Neural progenitor cell (in vitro differentiated cells): ENCODE measurements at regions not wholly inside any gene's neighbourhood (a gene's known extent, or its start where the extent isn't known, plus 50 kb on each side); places are given as distances from the start of the nearest gene placed in this dataset.

Experiments used
- DNase-seq: peaks from one replicate; pipeline ENCODE4 v3.0.0-alpha.2; 2016; ENCODE audit warnings: low spot score
- H2AFZ ChIP-seq: fragments of 200-600 bp; sonication (generic); replicated peaks from 2 replicates; pipeline ENCODE4 v1.6.1; 2016; ENCODE audit warnings: antibody characterized with exemption
- H3F3A ChIP-seq: fragments of 200-600 bp; sonication (generic); 2 replicates; pipeline ENCODE4 v1.6.1; 2016; ENCODE audit warnings: antibody characterized with exemption, low read depth
- H3K27ac ChIP-seq: fragments of 200-600 bp; sonication (generic); 2 replicates; pipeline ENCODE4 v1.5.1; 2016; ENCODE audit warnings: mild to moderate bottlenecking
- H3K27me3 ChIP-seq: fragments of 200-600 bp; sonication (generic); 2 replicates; pipeline ENCODE4 v1.6.1; 2016; ENCODE audit warnings: mild to moderate bottlenecking, moderate library complexity
- H3K36me3 ChIP-seq: fragments of 200-600 bp; sonication (generic); 2 replicates; pipeline ENCODE4 v1.5.1; 2016
- H3K4me1 ChIP-seq: fragments of 200-600 bp; sonication (generic); 2 replicates; pipeline ENCODE4 v1.6.1; 2016; ENCODE audit warnings: mixed run types
- H3K4me2 ChIP-seq: fragments of 200-600 bp; sonication (generic); 2 replicates; pipeline ENCODE4 v1.6.1; 2016
- H3K4me3 ChIP-seq: fragments of 200-600 bp; sonication (generic); 2 replicates; pipeline ENCODE4 v1.5.1; 2016
- H3K79me2 ChIP-seq: fragments of 200-600 bp; sonication (generic); 2 replicates; pipeline ENCODE4 v1.6.1; 2016; ENCODE audit warnings: low read depth
- H3K9ac ChIP-seq: fragments of 200-600 bp; sonication (generic); 2 replicates; pipeline ENCODE4 v1.6.1; 2016
- H3K9me3 ChIP-seq: fragments of 200-600 bp; sonication (generic); 2 replicates; pipeline ENCODE4 v1.5.1; 2016; ENCODE audit warnings: low read depth
- H4K20me1 ChIP-seq: fragments of 200-600 bp; sonication (generic); 2 replicates; pipeline ENCODE4 v1.6.1; 2016; ENCODE audit warnings: low read depth
- H3K27ac Mint-ChIP-seq: 3 replicates; pipeline ENCODE4 v1.8.0; 2021; ENCODE audit warnings: mixed read lengths
- H3K27me3 Mint-ChIP-seq: 2 replicates; pipeline ENCODE4 v1.8.0; 2022; ENCODE audit warnings: low read depth, mild to moderate bottlenecking, inconsistent platforms, moderate library complexity, mixed read lengths; ENCODE audit not compliant: insufficient read depth
- H3K36me3 Mint-ChIP-seq: 3 replicates; pipeline ENCODE4 v1.8.0; 2021; ENCODE audit warnings: mixed read lengths
- H3K4me1 Mint-ChIP-seq: 3 replicates; pipeline ENCODE4 v1.8.0; 2021; ENCODE audit warnings: mixed read lengths
- H3K4me3 Mint-ChIP-seq: 3 replicates; pipeline ENCODE4 v1.8.0; 2021; ENCODE audit warnings: mild to moderate bottlenecking, moderate library complexity, mixed read lengths
- H3K9me3 Mint-ChIP-seq: 3 replicates; pipeline ENCODE4 v1.8.0; 2020; ENCODE audit warnings: mixed read lengths
- EZH2 ChIP-seq: fragments of 200-600 bp; sonication (generic); IDR thresholded peaks from 2 replicates; pipeline ENCODE4 v1.6.1; 2017; ENCODE audit warnings: antibody characterized with exemption, mild to moderate bottlenecking, moderate library complexity
- EZH2phosphoT487 ChIP-seq: fragments of 200-600 bp; sonication (generic); IDR thresholded peaks from 2 replicates; pipeline ENCODE4 v1.6.1; 2017; ENCODE audit warnings: antibody characterized with exemption
- TF ChIP-seq, protein P1 (sequence below): fragments of 200-600 bp; sonication (generic); IDR thresholded peaks from 2 replicates; pipeline ENCODE4 v1.5.1; 2017; ENCODE audit warnings: antibody characterized with exemption, mild to moderate bottlenecking

DNA sequence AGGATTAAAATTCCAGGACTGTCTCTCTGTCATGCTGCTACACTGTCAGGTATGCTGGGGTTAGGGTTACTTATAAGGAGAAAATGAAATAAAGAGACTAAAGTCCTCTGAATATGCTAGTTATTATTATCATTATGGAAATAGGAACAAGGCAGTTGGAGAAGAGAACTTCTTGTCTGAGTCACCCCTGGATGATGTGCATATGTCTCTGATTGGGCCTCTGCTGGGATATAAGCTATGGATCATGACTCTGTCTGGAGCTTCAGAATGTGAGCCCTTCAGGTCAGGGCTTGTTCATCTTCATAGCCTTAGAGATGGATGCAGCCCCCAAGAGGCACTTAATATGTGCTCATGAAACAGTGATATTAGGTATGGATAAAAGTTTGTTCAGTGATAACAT, 569.6 kb downstream of the EPHB1 start:
- TF ChIP-seq EZH2 (no peak), EZH2phosphoT487 (no peak)
- TF ChIP-seq, protein P1, sequence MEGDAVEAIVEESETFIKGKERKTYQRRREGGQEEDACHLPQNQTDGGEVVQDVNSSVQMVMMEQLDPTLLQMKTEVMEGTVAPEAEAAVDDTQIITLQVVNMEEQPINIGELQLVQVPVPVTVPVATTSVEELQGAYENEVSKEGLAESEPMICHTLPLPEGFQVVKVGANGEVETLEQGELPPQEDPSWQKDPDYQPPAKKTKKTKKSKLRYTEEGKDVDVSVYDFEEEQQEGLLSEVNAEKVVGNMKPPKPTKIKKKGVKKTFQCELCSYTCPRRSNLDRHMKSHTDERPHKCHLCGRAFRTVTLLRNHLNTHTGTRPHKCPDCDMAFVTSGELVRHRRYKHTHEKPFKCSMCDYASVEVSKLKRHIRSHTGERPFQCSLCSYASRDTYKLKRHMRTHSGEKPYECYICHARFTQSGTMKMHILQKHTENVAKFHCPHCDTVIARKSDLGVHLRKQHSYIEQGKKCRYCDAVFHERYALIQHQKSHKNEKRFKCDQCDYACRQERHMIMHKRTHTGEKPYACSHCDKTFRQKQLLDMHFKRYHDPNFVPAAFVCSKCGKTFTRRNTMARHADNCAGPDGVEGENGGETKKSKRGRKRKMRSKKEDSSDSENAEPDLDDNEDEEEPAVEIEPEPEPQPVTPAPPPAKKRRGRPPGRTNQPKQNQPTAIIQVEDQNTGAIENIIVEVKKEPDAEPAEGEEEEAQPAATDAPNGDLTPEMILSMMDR: no peak
- no peak overlapping the region for H3K4me3 ChIP-seq
- Mint-ChIP-seq H3K36me3 (no peaks in the 10 kb centered on the region), H3K27me3 (peaks cover 4% of the 10 kb centered on the region), H3K27ac (no peak overlapping the region), H3K4me3 (no peak overlapping the region), H3K4me1 (peaks cover 7% of the 10 kb centered on the region), H3K9me3 (no peaks in the 10 kb centered on the region)
- H3F3A ChIP-seq: peaks cover 7% of the 10 kb centered on the region
- H2AFZ ChIP-seq: no peak overlapping the region
- H3K4me1 ChIP-seq: peaks cover 9% of the 10 kb centered on the region
- no peaks in the 10 kb centered on the region for H3K79me2 ChIP-seq
- no peaks in the 10 kb centered on the region for H3K36me3 ChIP-seq
- no peaks in the 10 kb centered on the region for H3K27me3 ChIP-seq
- DNase-seq: no peak
- no peak overlapping the region for H3K4me2 ChIP-seq
- no peaks in the 10 kb centered on the region for H3K9me3 ChIP-seq
- H3K27ac ChIP-seq: no peak overlapping the region
- H3K9ac ChIP-seq: no peak overlapping the region
- no peaks in the 10 kb centered on the region for H4K20me1 ChIP-seq

DNA sequence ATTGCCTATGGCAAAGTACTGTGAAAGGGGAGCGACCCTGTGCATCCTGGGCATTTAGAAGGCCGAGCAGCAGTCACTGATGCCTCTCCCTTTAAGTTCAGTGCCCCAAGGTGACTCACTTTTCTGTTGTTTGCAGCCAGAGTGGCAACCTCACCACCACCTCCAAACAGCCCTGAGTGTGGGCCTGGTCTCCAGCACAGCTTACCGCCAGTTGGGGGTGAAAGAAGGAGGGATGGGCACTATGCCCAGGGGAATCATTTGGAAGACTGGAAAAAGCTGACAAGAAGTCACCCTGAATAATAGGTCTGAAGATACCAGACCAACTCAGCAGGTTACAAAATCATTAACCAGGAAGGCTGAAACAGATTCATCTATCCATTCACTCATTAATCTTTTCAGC, 571.8 kb downstream of the EPHB1 start:
- no peak overlapping the region for H3K27ac Mint-ChIP-seq

GRCh38 chr3:135368316-135368715, 573.3 kb downstream of the EPHB1 start:
- no peaks in the 10 kb centered on the region for H3K27me3 ChIP-seq
- peaks cover 7% of the 10 kb centered on the region for H3F3A ChIP-seq
- H3K4me1 ChIP-seq: peaks cover 9% of the 10 kb centered on the region
- no peak overlapping the region for H3K27ac Mint-ChIP-seq
- no peak overlapping the region for H3K9ac ChIP-seq
- peaks cover 7% of the 10 kb centered on the region for H3K4me1 Mint-ChIP-seq
- no peaks in the 10 kb centered on the region for H3K36me3 ChIP-seq
- H3K9me3 Mint-ChIP-seq: no peaks in the 10 kb centered on the region
- H3K27ac ChIP-seq: no peak overlapping the region
- no peak overlapping the region for H2AFZ ChIP-seq
- H3K4me3 Mint-ChIP-seq: no peak overlapping the region
- H3K9me3 ChIP-seq: no peaks in the 10 kb centered on the region
- H3K4me2 ChIP-seq: no peak overlapping the region
- no peak overlapping the region for H3K4me3 ChIP-seq
- no peaks in the 10 kb centered on the region for H3K36me3 Mint-ChIP-seq
- no peaks in the 10 kb centered on the region for H4K20me1 ChIP-seq
- peak; percentile 12 for DNase-seq
- no peaks in the 10 kb centered on the region for H3K79me2 ChIP-seq
- H3K27me3 Mint-ChIP-seq: peaks cover 2% of the 10 kb centered on the region
- TF ChIP-seq EZH2phosphoT487: no peak

More for the DNA sequence above, 571.8 kb downstream of the EPHB1 start:
- Histone ChIP-seq H2AFZ (no peak overlapping the region), H3K79me2 (no peaks in the 10 kb centered on the region), H3K9me3 (no peaks in the 10 kb centered on the region), H3K4me1 (peaks cover 9% of the 10 kb centered on the region), H3K36me3 (no peaks in the 10 kb centered on the region), H3K9ac (no peak overlapping the region), H3F3A (peaks cover 7% of the 10 kb centered on the region), H3K4me3 (no peak overlapping the region), H4K20me1 (no peaks in the 10 kb centered on the region), H3K27me3 (no peaks in the 10 kb centered on the region), H3K27ac (no peak overlapping the region), H3K4me2 (no peak overlapping the region)
- H3K9me3 Mint-ChIP-seq: no peaks in the 10 kb centered on the region
- TF ChIP-seq, protein P1: no peak
- TF ChIP-seq EZH2phosphoT487: no peak
- DNase-seq: no peak
- no peaks in the 10 kb centered on the region for H3K36me3 Mint-ChIP-seq
- H3K27me3 Mint-ChIP-seq: peaks cover 4% of the 10 kb centered on the region
- no peak overlapping the region for H3K4me3 Mint-ChIP-seq
- peaks cover 7% of the 10 kb centered on the region for H3K4me1 Mint-ChIP-seq

GRCh38 chr3:135368781-135369180, 573.7 kb downstream of the EPHB1 start:
- Mint-ChIP-seq H3K27ac (no peak overlapping the region), H3K4me3 (no peak overlapping the region), H3K36me3 (no peaks in the 10 kb centered on the region), H3K27me3 (peaks cover 2% of the 10 kb centered on the region), H3K9me3 (no peaks in the 10 kb centered on the region), H3K4me1 (peaks cover 7% of the 10 kb centered on the region)
- Histone ChIP-seq H3K27me3 (no peaks in the 10 kb centered on the region), H3K4me3 (no peak overlapping the region), H3K79me2 (no peaks in the 10 kb centered on the region), H3F3A (peaks cover 7% of the 10 kb centered on the region), H3K4me1 (peaks cover 9% of the 10 kb centered on the region), H3K9me3 (no peaks in the 10 kb centered on the region), H3K36me3 (no peaks in the 10 kb centered on the region), H3K4me2 (no peak overlapping the region), H2AFZ (no peak overlapping the region), H4K20me1 (no peaks in the 10 kb centered on the region), H3K9ac (no peak overlapping the region), H3K27ac (no peak overlapping the region)
- TF ChIP-seq EZH2 (no peak), EZH2phosphoT487 (no peak)
- TF ChIP-seq, protein P1: no peak
- no peak for DNase-seq
